ENCODE measurements at regions not wholly inside any gene's neighbourhood (a gene's known extent, or its start where the extent isn't known, plus 50 kb on each side); places are given as distances from the start of the nearest gene placed in this dataset.

DNA sequence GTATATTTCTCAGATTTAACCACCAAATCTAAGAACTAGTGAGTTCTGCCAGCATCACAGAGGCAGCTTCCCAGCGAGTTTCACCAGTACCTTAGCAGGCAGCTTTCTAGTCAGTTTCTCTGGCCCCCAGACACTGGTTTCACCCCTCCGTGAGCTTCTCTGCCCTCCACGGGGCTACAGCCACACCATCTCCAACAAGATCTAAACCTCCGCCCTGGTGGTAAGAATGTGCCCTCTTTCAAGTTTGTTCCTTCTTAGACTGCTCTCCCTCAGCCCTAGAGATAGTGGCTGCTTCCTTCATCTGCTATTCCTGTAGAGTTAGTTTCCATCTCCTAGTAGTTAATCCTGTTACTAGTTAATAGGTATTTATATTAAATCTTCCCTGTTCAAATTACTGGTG, 60.5 kb upstream of the TAB3 start:
- no peak for DNase-seq

GRCh38 chrX:30948626-30949025, 59.6 kb upstream of the TAB3 start:
- no peak for DNase-seq

DNA sequence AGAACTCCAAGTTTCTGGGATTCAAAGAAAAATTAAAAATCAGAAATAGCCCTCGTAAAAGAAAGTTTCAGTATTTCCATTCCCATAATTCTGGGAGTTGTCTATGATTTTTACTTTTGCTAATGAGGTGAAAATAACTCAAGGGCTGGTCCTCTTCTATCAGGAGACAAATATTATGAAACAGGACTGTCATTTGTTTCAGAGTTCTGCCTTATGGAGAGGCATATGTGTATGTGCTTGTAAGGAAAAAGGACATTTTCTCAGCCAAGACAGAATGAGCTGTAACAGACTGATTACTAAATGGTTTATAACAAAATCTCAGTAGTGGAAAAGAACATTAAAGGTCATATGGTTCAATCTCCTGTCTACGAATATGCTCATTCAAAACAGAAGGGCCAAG, 59.0 kb upstream of the TAB3 start:
- no peak for DNase-seq

GRCh38 chrX:30943984-30944383, 54.9 kb upstream of the TAB3 start:
- DNase-seq, result no peak

DNA sequence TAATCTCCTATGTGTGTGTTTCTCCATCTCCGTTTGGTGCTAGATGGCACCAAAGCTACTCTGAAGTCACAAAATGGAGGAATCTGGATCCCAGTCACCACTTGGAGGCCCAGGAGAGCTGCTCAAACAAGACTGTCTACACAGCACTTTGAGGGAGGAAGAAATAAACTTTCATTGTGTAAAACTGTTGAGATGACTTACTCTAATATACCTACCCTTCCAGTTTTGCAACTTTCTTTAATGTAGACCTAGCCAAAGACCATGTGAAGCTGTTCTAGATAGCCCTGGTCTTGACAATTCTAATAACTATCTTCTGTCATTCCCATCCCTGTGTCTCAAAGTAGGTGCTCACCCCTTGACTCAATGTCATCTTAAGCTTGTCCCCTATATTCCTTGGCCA, 52.8 kb upstream of the TAB3 start:
- no peak for DNase-seq

DNA sequence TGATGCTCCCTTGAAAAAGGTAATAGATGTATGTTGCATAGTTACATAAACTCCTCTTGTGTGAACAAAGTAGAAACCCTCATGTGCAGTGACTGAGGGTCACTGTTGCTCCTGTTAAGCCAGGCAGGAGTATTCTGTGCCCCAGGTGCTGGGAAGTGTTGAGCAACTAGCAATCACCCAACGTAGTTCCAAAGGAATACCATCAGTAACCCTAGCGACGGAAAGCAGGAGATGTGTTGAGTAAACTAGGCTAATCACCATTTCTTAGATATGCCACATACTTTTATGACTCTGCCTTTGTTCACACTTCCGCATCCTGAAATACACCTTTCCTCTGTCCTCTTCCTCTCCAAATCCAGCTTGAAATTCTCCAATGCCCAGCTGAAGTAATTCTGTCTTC, 50.9 kb upstream of the TAB3 start:
- DNase-seq, result no peak
